H1 (cell line): ENCODE measurements at regions not wholly inside any gene's neighbourhood (a gene's known extent, or its start where the extent isn't known, plus 50 kb on each side); places are given as distances from the start of the nearest gene placed in this dataset.

Experiments
- CTCF ChIA-PET: fragments of 300-600 bp; sonication (Branson Sonifier 250); formaldehyde crosslinking; loops from one replicate; lab custom pipeline; 2021; ENCODE audit not compliant: partially characterized antibody; lab: Charles Lee
- POLR2A ChIA-PET: fragments of 300-600 bp; sonication (Branson Sonifier 250); formaldehyde crosslinking; loops from one replicate; lab custom pipeline; 2021; ENCODE audit warnings: inconsistent platforms; ENCODE audit not compliant: partially characterized antibody; lab: Charles Lee
- DNase-seq, 2 experiments: peaks; one replicate each; pipeline versions ENCODE4 v3.0.0 to v3.0.0-alpha.2; 2010 to 2022; ENCODE audit warnings: low spot score in 2 of 2, low read depth in 1 of 2, mixed read lengths in 1 of 2
- FAIRE-seq: peaks from 2 replicates; lab custom pipeline; 2011; peaks lifted over from hg19 to GRCh38; lab: Jason Lieb, UNC
- H2AFZ ChIP-seq: 2 replicates; pipeline ENCODE4 v1.8.1; 2012; ENCODE audit warnings: low read length, inconsistent platforms
- H2AK5ac ChIP-seq: 2 replicates; pipeline ENCODE4 v1.6.1; 2013; ENCODE audit warnings: low read depth, low read length
- H2BK120ac ChIP-seq: replicated peaks from 2 replicates; pipeline ENCODE3; 2013; ENCODE audit warnings: low read depth, low read length, inconsistent platforms
- H2BK12ac ChIP-seq: 2 replicates; pipeline ENCODE4 v1.6.1; 2013; ENCODE audit warnings: low read depth, low read length
- H2BK15ac ChIP-seq: 2 replicates; pipeline ENCODE4 v1.6.1; 2013; ENCODE audit warnings: low read length
- H2BK20ac ChIP-seq: 2 replicates; pipeline ENCODE4 v1.6.1; 2013; ENCODE audit warnings: low read length
- H2BK5ac ChIP-seq: 2 replicates; pipeline ENCODE4 v1.6.1; 2013; ENCODE audit warnings: low read depth, low read length
- H3K14ac ChIP-seq: 2 replicates; pipeline ENCODE4 v1.6.1; 2013; ENCODE audit warnings: inconsistent platforms; ENCODE audit not compliant: insufficient read length
- H3K18ac ChIP-seq: 2 replicates; pipeline ENCODE4 v1.6.1; 2013; ENCODE audit warnings: low read length; ENCODE audit errors: extremely low read depth
- H3K23ac ChIP-seq: 2 replicates; pipeline ENCODE4 v1.6.1; 2013; ENCODE audit warnings: inconsistent platforms; ENCODE audit not compliant: insufficient read length
- H3K23me2 ChIP-seq: 2 replicates; pipeline ENCODE4 v1.6.1; 2013; ENCODE audit warnings: low read depth, low read length
- H3K27ac ChIP-seq: 2 replicates; pipeline ENCODE4 v1.6.1; 2011; ENCODE audit warnings: low read depth, low read length, inconsistent platforms
- H3K27me3 ChIP-seq, 4 experiments: replicated peaks in 1 of 4; 1 replicate in 1 of 4; 2 replicates in 3 of 4; pipeline versions ENCODE4 v1.6.1 to v1.8.1; 2011 to 2013; ENCODE audit warnings: low read length in 3 of 4, mild to moderate bottlenecking in 3 of 4, inconsistent platforms in 2 of 4, mixed read lengths in 2 of 4, moderate library complexity in 1 of 4; ENCODE audit not compliant: control insufficient read depth in 3 of 4, insufficient read depth in 3 of 4; ENCODE audit errors: extremely low read depth in 1 of 4
- H3K36me3 ChIP-seq, 4 experiments: 2 replicates each; pipeline versions ENCODE4 v1.6.1 to v1.8.1; 2011 to 2013; ENCODE audit warnings: mild to moderate bottlenecking in 4 of 4, low read length in 3 of 4, moderate library complexity in 2 of 4, control low read depth in 1 of 4, inconsistent platforms in 1 of 4; ENCODE audit not compliant: insufficient read depth in 4 of 4, control insufficient read depth in 2 of 4
- H3K4ac ChIP-seq: replicated peaks from 2 replicates; pipeline ENCODE3; 2013; ENCODE audit warnings: low read length, low read depth, mixed read lengths, inconsistent platforms; ENCODE audit not compliant: insufficient read length
- H3K4me1 ChIP-seq, 4 experiments: replicated peaks in 1 of 4; 1 replicate in 1 of 4; 2 replicates in 3 of 4; pipeline versions ENCODE4 v1.6.1 to v1.8.1; 2011 to 2013; ENCODE audit warnings: low read length in 3 of 4, inconsistent platforms in 2 of 4, mixed read lengths in 1 of 4; ENCODE audit not compliant: insufficient read depth in 4 of 4, control insufficient read depth in 3 of 4
- H3K4me2 ChIP-seq, 2 experiments: 2 replicates each; pipeline versions ENCODE4 v1.6.1 to v1.8.1; 2011 to 2013; ENCODE audit warnings: low read depth in 2 of 2, low read length in 2 of 2, control low read depth in 1 of 2, inconsistent platforms in 1 of 2, mild to moderate bottlenecking in 1 of 2; ENCODE audit not compliant: insufficient read depth in 1 of 2
- H3K4me3 ChIP-seq, 4 experiments: fragments of 200-600, 300-600 bp in 1 of 4; sonication (generic), shearing (Covaris generic), sonication (Bioruptor Twin) in 1 of 4; 2 replicates each; pipeline versions ENCODE4 v1.5.1 to v1.8.1; 2011 to 2016; ENCODE audit warnings: low read length in 4 of 4, low read depth in 3 of 4, control low read depth in 2 of 4, inconsistent platforms in 2 of 4, mild to moderate bottlenecking in 2 of 4, mixed read lengths in 1 of 4, moderate library complexity in 1 of 4; ENCODE audit not compliant: insufficient read depth in 2 of 4; ENCODE audit errors: extremely low read depth in 1 of 4
- H3K56ac ChIP-seq: replicated peaks from 2 replicates; pipeline ENCODE3; 2013; ENCODE audit warnings: low read depth, mild to moderate bottlenecking, mixed read lengths, low read length, inconsistent platforms; ENCODE audit not compliant: insufficient read length
- H3K79me1 ChIP-seq: 2 replicates; pipeline ENCODE4 v1.6.1; 2013; ENCODE audit warnings: low read depth, low read length, control low read depth
- H3K79me2 ChIP-seq, 2 experiments: 2 replicates each; pipeline versions ENCODE4 v1.6.1 to v1.8.1; 2012 to 2013; ENCODE audit warnings: low read length in 2 of 2, mild to moderate bottlenecking in 2 of 2, inconsistent platforms in 1 of 2; ENCODE audit not compliant: insufficient read depth in 2 of 2, control insufficient read depth in 1 of 2
- H3K9ac ChIP-seq, 4 experiments: replicated peaks in 1 of 4; 1 replicate in 1 of 4; 2 replicates in 3 of 4; pipeline versions ENCODE4 v1.6.1 to v1.8.1; 2011 to 2013; ENCODE audit warnings: low read depth in 3 of 4, low read length in 3 of 4, control low read depth in 2 of 4, mild to moderate bottlenecking in 2 of 4, moderate library complexity in 2 of 4, inconsistent platforms in 1 of 4; ENCODE audit errors: extremely low read depth in 1 of 4
- H3K9me3 ChIP-seq, 2 experiments: 2 replicates each; pipeline versions ENCODE4 v1.6.1 to v1.8.1; 2012 to 2013; ENCODE audit warnings: mild to moderate bottlenecking in 2 of 2, moderate library complexity in 2 of 2, control low read depth in 1 of 2, inconsistent platforms in 1 of 2, low read depth in 1 of 2, low read length in 1 of 2, mixed read lengths in 1 of 2; ENCODE audit not compliant: insufficient read depth in 2 of 2
- H4K20me1 ChIP-seq, 2 experiments: replicated peaks in 1 of 2; 2 replicates each; pipeline versions ENCODE3 to v1.8.1; 2011 to 2013; ENCODE audit warnings: inconsistent platforms in 2 of 2, low read length in 2 of 2, mild to moderate bottlenecking in 1 of 2; ENCODE audit not compliant: insufficient read depth in 2 of 2, control insufficient read depth in 1 of 2
- H4K5ac ChIP-seq: 2 replicates; pipeline ENCODE4 v1.6.1; 2013; ENCODE audit warnings: low read length, low read depth, mixed read lengths, inconsistent platforms; ENCODE audit not compliant: insufficient read length
- H4K8ac ChIP-seq: 2 replicates; pipeline ENCODE4 v1.8.0; 2013; ENCODE audit warnings: mild to moderate bottlenecking, moderate library complexity, low read length, inconsistent platforms; ENCODE audit not compliant: insufficient read depth; ENCODE audit errors: extremely low read depth
- H4K91ac ChIP-seq: replicated peaks from 2 replicates; pipeline ENCODE3; 2013; ENCODE audit warnings: low read length, mixed read lengths, inconsistent platforms; ENCODE audit not compliant: insufficient read length
- BCL11A ChIP-seq, 2 experiments: IDR thresholded peaks; one replicate each; pipeline ENCODE4 v1.6.1; 2011; ENCODE audit warnings: low read depth in 2 of 2, low read length in 2 of 2, mild to moderate bottlenecking in 2 of 2
- CEBPB ChIP-seq: IDR thresholded peaks from 2 replicates; pipeline ENCODE4 v1.6.1; 2012; ENCODE audit warnings: low read depth, low read length
- CTCF ChIP-seq, 3 experiments: IDR thresholded peaks; 1 replicate in 2 of 3; 2 replicates in 1 of 3; pipeline versions ENCODE4 v1.5.1 to v1.6.1; 2011; ENCODE audit warnings: low read length in 3 of 3, mild to moderate bottlenecking in 3 of 3, inconsistent platforms in 2 of 3, low read depth in 1 of 3, moderate library complexity in 1 of 3; ENCODE audit not compliant: insufficient read depth in 1 of 3; ENCODE audit errors: control extremely low read depth in 1 of 3
- WGBS, 2 experiments: shearing (Covaris generic) in 1 of 2; methylation state at CpG; one replicate each; pipeline versions ENCODE4 v1.1.6 to v1.1.7; 2013 to 2015; ENCODE audit warnings: low lambda C conversion rate in 2 of 2, mixed read lengths in 2 of 2, inconsistent platforms in 1 of 2, low coverage in 1 of 2, missing lambda C conversion rate in 1 of 2; ENCODE audit not compliant: insufficient replicate concordance in 2 of 2, insufficient coverage in 1 of 2, insufficient read length in 1 of 2; ENCODE audit errors: extremely low coverage in 1 of 2, missing lambda C conversion rate in 1 of 2; 5-methylcytosine and 5-hydroxymethylcytosine counted together

- Histone ChIP-seq H3K9me3 (no peaks in the 10 kb centered on the region), H3K79me1 (no peaks in the 10 kb centered on the region), H3K4ac (no peak overlapping the region), H3K27ac (no peak overlapping the region; the same call in 1 of the 2 replicates), H2BK5ac (no peak overlapping the region), H3K4me2 (no peak overlapping the region), H2AK5ac (peak overlapping the region; percentile 72; the same call in 1 of the 2 replicates), H4K5ac (no peak overlapping the region), H3K36me3 (no peaks in the 10 kb centered on the region), H3K18ac (no peak overlapping the region), H2BK20ac (0 out of 2 replicates have a peak overlapping the region, but pooled peaks have one; percentile 48), H4K91ac (no peak overlapping the region), H3K4me3 (no peak overlapping the region), H3K79me2 (no peaks in the 10 kb centered on the region), H4K8ac (no peak overlapping the region), H4K20me1 (no peaks in the 10 kb centered on the region), H3K56ac (no peak overlapping the region), H3K4me1 (peaks cover 7 to 12% (median 9%) of the 10 kb centered on the region in 4 experiments; a peak in 6 of 7 replicates), H2AFZ (no peak overlapping the region), H3K9ac (no peak overlapping the region), H3K14ac (no peak overlapping the region), H3K23me2 (no peaks in the 10 kb centered on the region; the same call in 1 of the 2 replicates)
- 83% methylated on average over 11 of the region's 13 CpGs; no CpG with 5 or more reads in 1 of the 2 experiments for WGBS, 2 experiments
- CTCF ChIA-PET = interaction anchor here (0.6 to 0.7 kb wide), 2 partner anchors 31 to 390 kb away, joined by 3 read pairs; no protein-coding TSS in a partner anchor
- peak in 1 of 3 experiments; percentile 0; a peak in 1 of 4 replicates for TF ChIP-seq CTCF (IDR thresholded peaks at IDR 0.05; ENCODE audit: control extremely low read depth in 1 of 3, insufficient read depth in 1 of 3, low read depth in 1 of 3, low read length in 3 of 3)
- no peak for TF ChIP-seq BCL11A (IDR thresholded peaks at IDR 0.05; ENCODE audit: low read depth in 2 of 2, low read length in 2 of 2)
- TF ChIP-seq CEBPB = no peak
- TF ChIP-seq, all 59 proteins: peak for 1
- no peak for FAIRE-seq
- H3K27me3 ChIP-seq = no peaks in the 10 kb centered on the region
- no peak overlapping the region for H2BK120ac ChIP-seq
- no peak overlapping the region for H2BK12ac ChIP-seq
- DNase-seq = no peak
- no peak overlapping the region for H3K23ac ChIP-seq
- no peak overlapping the region for H2BK15ac ChIP-seq
- POLR2A ChIA-PET = no interaction called here
These were observed 440.9 kb downstream of the PRDM2 start for GRCh38 chr1:14140831-14141401.
